Upper lobe of right lung (tissue), 1 donor: ENCODE measurements at regions not wholly inside any gene's neighbourhood (a gene's known extent, or its start where the extent isn't known, plus 50 kb on each side); places are given as distances from the start of the nearest gene placed in this dataset.

ENCODE experiments used
- ATAC-seq: fragments of 200-7000 bp; cut with Tn5 transposase; one replicate; pipeline ENCODE4 v1.9.1; 2020; ENCODE audit warnings: mild to moderate bottlenecking, moderate library complexity
- DNase-seq: peaks from one replicate; pipeline ENCODE4 v3.0.0-alpha.2; 2020
- H3K27ac ChIP-seq: fragments of 200-600 bp; one replicate; pipeline ENCODE4 v1.8.0; 2022
- H3K27me3 ChIP-seq: fragments of 200-600 bp; one replicate; pipeline ENCODE4 v1.8.0; 2022; ENCODE audit warnings: mild to moderate bottlenecking
- H3K36me3 ChIP-seq: fragments of 200-600 bp; one replicate; pipeline ENCODE4 v1.8.0; 2022
- H3K4me1 ChIP-seq: fragments of 200-600 bp; one replicate; pipeline ENCODE4 v1.8.0; 2022
- H3K4me3 ChIP-seq: fragments of 200-600 bp; one replicate; pipeline ENCODE4 v1.8.0; 2022; ENCODE audit warnings: mild to moderate bottlenecking
- H3K9me3 ChIP-seq: fragments of 200-600 bp; one replicate; pipeline ENCODE4 v1.8.0; 2022
- CTCF ChIP-seq: fragments of 200-600 bp; IDR thresholded peaks from one replicate; pipeline ENCODE4 v1.8.0; 2022; ENCODE audit warnings: antibody characterized with exemption
- intact Hi-C: fragments of 100-400 bp; cut with DNase I; formaldehyde crosslinking; loops from one replicate; pipeline ENCODE4 v1.11.0; 2022
- donor health status: DM: no; HTN: yes; CAD: no; lungs with severe emphysema.

- H3K36me3 ChIP-seq = no peaks in the 10 kb centered on the region
- no peak for ATAC-seq
- no peak overlapping the region for H3K4me3 ChIP-seq
- intact Hi-C loops = no loop called here
- DNase-seq = no peak
- no peaks in the 10 kb centered on the region for H3K9me3 ChIP-seq
- H3K27me3 ChIP-seq = no peaks in the 10 kb centered on the region
- no peak for TF ChIP-seq CTCF
- H3K27ac ChIP-seq = no peak overlapping the region
- no peaks in the 10 kb centered on the region for H3K4me1 ChIP-seq
These were observed 257.2 kb upstream of the SOX5 start for GRCh38 chr12:24206621-24207020.

GRCh38 chr12:24201258-24201970 lies 251.9 kb upstream of the SOX5 start:
- Histone ChIP-seq H3K27ac (no peak overlapping the region), H3K36me3 (no peaks in the 10 kb centered on the region), H3K9me3 (no peaks in the 10 kb centered on the region), H3K4me3 (no peak overlapping the region), H3K27me3 (no peaks in the 10 kb centered on the region), H3K4me1 (no peaks in the 10 kb centered on the region)
- no peak for DNase-seq
- TF ChIP-seq CTCF = no peak
- peak; percentile 32 for ATAC-seq
- intact Hi-C loops = no loop called here

- no peak for TF ChIP-seq CTCF
- Histone ChIP-seq H3K36me3 (no peaks in the 10 kb centered on the region), H3K4me1 (no peaks in the 10 kb centered on the region), H3K27me3 (no peaks in the 10 kb centered on the region), H3K4me3 (no peak overlapping the region), H3K27ac (no peak overlapping the region), H3K9me3 (no peaks in the 10 kb centered on the region)
- intact Hi-C loops = no loop called here
- DNase-seq = no peak
- no peak for ATAC-seq
These were observed 250.5 kb upstream of the SOX5 start for GRCh38 chr12:24200010-24200409.

GRCh38 chr12:24198936-24199671 lies 249.6 kb upstream of the SOX5 start:
- DNase-seq = no peak
- no peak overlapping the region for H3K4me3 ChIP-seq
- H3K9me3 ChIP-seq = no peaks in the 10 kb centered on the region
- intact Hi-C loops = no loop called here
- no peaks in the 10 kb centered on the region for H3K36me3 ChIP-seq
- no peak for ATAC-seq
- TF ChIP-seq CTCF = no peak
- H3K27me3 ChIP-seq = no peaks in the 10 kb centered on the region
- no peaks in the 10 kb centered on the region for H3K4me1 ChIP-seq
- H3K27ac ChIP-seq = no peak overlapping the region

- no peaks in the 10 kb centered on the region for H3K36me3 ChIP-seq
- no peak for ATAC-seq
- no peak for TF ChIP-seq CTCF
- H3K4me1 ChIP-seq = no peaks in the 10 kb centered on the region
- H3K27me3 ChIP-seq = no peaks in the 10 kb centered on the region
- H3K4me3 ChIP-seq = no peak overlapping the region
- H3K27ac ChIP-seq = no peak overlapping the region
- intact Hi-C loops = no loop called here
- H3K9me3 ChIP-seq = no peaks in the 10 kb centered on the region
- no peak for DNase-seq
These were observed 248.6 kb upstream of the SOX5 start for GRCh38 chr12:24198070-24198469.
